ENCODE measurements at regions not wholly inside any gene's neighbourhood (a gene's known extent, or its start where the extent isn't known, plus 50 kb on each side); places are given as distances from the start of the nearest gene placed in this dataset.

- DNase-seq = no peak
These were observed 117.1 kb upstream of the IPO9 start for GRCh38 chr1:201711811-201712210.

DNA sequence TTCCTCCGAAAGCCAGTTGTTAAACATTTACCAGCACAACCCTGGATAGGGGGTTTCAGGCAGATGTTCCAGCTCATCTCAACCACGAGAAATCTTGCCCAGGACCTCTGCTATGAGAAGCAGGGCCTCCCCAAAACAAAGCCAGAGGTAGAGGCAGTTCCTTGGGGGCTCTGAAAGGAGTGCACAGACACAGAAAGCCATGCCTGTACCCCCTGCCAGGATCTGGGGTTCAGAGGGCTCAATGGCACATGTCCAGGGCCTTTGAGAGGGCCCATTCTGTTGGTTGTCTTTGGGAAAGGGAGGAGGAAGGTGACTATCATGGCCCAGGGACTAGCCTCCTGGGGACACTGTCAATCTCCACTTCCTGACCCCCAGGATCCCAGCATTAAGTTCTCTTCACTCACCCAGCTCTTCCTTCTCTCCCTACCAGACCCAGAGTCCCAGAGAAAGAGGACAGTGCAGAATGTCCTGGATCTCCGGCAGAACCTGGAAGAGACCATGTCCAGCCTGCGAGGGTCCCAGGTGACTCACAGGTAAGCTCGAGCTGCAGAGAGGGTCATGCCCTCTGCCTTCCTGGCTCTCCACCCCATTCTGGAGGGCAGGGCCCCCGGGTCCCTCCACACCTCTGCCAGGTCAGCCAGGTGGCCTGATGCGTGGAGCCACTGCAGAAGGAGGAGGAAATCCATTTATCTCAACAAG is 116.4 kb upstream of the IPO9 start:
- no peak for DNase-seq

DNA sequence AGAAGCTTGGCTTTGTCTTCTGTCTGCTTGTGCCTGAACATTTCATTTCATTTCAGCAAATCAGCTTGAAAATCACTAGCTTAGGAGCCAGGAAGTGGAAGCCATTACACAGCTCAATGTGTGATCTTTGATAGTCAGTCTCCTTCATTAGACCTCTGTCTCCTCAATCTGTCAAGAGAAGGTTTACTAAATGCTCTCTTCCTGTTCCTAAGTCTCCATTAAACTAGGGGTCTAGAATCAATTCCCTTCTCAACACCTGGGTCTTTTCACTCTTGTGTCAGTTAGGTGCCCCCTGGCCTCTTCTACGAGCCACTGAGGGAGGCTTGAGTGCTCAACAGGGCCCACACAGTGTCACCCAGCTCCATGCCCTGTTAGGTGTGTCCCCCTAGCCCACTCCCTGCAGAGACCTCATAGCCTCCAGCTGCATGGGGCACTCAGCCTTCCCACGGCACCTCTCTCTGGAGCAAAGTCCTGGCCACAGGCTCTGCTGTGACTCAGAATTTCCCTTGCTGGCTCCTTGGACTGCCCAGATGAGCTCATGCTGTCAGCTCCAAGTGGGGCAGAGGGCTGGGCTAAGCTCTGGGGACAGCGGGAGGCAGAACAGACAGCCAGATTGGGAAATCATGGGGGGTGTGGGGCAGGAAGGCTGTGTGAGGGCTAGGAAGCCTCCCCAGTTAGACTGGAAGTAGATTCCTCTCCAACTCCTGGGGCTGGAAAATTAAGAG is 115.7 kb upstream of the IPO9 start:
- no peak for DNase-seq

GRCh38 chr1:201714542-201715329 is 114.2 kb upstream of the IPO9 start:
- DNase-seq = no peak

DNA sequence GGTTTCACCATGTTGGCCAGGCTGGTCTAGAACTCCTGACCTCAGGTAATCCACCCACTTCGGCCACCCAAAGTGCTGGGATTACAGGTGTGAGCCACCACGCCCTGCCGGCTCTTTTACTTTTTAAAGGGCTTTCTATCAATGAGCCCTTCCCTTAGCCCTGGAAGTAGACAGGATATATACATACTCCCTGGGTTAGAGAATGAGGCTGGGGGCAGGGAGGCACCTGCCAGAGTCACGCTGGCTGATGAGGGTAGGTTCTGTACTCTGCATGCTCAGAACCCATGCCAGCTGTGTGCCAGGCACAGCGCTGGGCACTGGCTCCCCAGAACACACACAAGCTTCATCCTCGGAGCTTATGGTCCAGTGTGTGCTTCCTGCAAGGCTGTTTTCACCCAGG is 113.6 kb upstream of the IPO9 start:
- DNase-seq = no peak

DNA sequence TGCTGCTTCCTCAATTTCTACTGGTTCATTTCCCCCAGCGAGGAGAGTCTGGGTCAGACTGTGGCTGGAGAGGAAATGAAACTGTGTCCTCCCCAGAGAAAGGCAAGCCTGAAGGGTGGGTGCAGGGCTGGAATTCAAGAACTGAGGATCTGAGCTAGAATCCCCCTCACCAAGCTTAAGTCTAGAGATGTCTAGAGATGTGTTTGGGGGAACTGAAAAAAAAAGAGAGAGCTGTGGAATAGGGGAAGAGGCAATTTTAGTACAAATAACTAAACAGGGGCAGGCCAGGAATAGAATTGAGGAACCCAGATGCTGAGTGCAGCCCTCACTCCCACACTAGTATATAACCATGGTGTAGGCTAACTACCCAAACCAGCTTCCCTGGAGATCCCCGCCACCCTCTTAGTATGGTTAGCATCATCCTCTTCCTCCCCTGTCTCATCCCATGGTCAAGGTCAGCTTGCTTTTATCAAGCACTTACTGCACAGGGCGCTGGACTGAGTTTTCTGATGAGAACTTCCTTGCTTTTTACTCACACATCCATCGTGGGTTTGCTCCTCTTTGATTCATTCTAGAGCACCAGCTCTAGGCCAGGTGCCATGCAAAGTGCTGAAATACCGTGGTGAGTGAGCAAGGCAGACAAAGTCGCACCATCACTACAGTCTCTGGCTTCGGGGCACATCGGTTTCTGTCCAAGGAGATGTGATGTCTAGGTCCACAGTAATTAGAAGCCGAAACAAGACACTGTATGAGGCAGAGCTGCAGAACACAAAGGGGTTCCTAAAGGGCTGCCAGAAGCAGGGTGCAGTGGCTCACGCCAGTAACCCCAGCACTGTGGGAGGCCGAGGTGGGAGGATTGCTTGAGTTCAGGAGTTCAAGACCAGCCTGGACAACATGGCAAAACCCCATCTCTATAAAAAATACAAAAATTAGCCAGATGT is 112.9 kb upstream of the IPO9 start:
- DNase-seq = no peak

- no peak for DNase-seq
These were observed 112.2 kb upstream of the IPO9 start for GRCh38 chr1:201716742-201717135.

GRCh38 chr1:201717286-201717685 is 111.7 kb upstream of the IPO9 start:
- DNase-seq = no peak

- DNase-seq = no peak
These were observed 110.4 kb upstream of the IPO9 start for GRCh38 chr1:201718346-201719202.

- DNase-seq = no peak
These were observed 109.0 kb upstream of the IPO9 start for GRCh38 chr1:201719812-201720521.

GRCh38 chr1:201720522-201720844 is 108.5 kb upstream of the IPO9 start:
- no peak for DNase-seq

DNA sequence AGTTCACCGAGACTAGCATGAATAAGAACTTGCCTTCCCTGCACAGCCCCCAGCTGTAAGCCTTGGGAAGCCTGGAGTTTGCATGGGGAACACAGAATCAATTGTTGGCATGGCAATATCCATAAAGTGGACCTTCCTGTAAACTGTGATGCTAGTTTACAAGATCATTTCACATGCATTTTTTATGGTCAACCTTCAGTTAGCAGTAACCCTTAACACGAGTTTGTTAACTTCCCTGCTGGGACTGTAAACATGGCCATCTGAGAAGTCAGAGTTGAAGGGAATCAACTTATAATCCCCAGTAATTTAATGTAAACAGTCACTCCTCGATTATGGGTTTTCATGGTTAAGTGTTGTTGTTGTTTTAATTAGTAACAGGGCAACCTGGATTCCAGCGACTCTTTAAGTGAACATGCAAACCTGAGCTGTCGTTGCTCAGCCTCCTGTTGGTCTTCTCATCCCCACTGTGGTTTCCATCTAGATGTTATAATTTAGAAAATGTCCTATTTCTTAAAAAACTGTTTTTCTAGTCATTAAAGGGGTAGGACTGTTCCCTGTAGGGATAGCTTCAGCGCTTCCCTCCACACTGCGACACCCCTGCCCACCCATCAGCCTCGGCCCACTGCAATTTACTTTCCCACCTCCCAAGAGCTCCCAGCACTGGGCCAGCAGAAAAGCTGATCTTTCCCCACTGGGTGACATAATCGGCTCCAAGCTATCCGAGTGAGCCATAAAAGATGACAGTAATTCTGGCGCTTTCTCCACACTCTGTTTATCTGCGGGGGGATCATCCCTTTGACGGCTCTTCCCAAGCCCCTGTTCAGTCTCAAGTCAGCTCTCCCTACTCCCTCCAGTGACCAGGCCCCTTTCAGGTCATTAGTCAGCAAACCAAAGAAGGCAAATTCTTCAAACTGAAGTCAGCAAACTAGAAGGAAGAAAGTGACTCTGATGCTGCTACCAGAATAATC is 107.6 kb upstream of the IPO9 start:
- DNase-seq = no peak

DNA sequence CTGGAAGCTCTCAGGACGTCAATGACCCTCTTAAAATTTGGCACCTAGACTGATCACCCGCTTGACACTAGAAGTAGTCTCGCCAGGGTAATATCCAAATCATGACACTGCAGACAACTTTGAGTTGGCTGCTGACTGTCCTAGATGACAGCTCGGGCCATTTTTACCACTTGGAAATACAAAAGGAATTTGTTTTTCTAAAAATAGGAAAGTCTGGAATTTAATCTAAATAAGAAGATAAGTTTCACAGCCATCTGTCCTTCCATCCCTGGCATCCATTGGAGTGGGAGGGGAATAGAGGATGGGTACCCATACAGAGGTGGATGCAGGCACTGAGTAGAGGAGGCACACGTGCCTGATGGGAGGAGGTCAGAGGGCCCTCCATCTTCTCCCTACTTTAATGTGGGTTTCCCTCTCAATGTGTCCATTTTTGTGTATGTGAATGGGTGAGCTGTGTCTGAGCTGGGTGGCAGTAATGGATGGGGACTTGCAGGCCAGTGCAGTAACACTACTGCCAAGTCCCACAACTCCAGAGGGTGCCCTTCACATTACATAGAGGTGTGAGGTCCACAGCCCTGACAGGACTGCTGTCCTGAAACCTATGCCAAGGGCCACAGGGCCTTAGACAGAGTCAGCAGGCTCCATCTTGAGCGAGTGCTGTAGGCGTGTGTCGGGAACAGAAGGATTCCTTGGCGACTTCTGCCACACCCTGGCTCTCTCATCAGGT is 104.8 kb upstream of the IPO9 start:
- no peak for DNase-seq

DNA sequence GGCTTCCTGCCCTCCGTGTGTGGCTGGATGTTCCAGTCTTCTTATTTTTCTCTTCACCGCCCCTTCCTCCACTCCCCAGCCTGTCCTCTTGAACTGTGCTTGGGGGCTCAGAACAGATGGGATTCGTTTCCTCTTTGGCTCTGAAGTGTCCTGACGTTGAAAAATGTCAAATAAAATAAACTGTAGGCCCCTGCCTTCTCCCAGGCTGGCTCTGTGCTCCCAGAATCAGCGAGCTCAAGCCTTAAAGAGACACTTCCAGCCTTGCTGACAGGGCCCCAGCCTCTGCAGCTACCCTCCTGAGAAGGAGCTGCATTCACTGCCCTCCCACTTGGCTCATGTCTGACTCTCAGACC is 104.2 kb upstream of the IPO9 start:
- no peak for DNase-seq

GRCh38 chr1:201726700-201727099 is 102.3 kb upstream of the IPO9 start:
- no peak for DNase-seq

DNA sequence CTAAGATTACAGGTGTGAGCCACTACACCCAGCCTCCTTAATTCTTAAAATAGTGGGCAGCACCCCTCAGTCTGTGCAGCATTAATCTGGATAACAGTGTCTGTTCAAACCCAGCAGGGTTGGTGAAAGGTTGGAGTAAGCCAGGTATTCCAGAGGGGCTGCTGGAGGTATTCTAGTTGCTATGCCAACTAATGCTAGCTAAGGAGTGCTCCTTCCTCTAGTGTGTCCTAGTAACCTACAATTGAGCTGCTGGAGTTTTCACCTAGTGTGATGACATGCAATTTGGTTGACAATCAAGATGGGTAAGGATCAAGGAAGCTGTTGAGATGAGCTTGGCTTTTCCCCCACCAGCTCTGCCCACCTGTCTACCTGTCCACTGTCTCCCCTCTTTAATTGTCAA is 100.2 kb upstream of the IPO9 start:
- no peak for DNase-seq

GRCh38 chr1:201729973-201730608 is 98.9 kb upstream of the IPO9 start:
- no peak for DNase-seq

DNA sequence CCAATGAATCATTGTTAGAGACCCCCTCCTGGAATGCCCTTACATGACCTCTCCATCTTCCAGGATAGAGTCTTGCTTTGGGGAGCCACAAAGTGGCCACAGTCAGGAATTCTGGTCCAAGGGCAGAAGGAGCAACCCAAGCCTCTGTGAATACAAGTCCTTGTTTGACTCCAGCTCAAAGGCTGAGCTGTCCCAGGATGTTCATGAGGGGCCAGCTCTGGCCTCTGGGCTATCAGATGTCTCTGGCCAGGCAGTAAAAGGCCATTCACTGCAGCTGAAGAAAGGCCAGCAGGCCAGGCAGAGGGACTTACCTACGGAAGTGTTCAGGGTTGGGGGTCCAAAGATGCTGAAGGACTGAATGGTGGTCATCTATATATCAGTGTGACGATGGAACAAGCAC is 98.3 kb upstream of the IPO9 start:
- DNase-seq = no peak

DNA sequence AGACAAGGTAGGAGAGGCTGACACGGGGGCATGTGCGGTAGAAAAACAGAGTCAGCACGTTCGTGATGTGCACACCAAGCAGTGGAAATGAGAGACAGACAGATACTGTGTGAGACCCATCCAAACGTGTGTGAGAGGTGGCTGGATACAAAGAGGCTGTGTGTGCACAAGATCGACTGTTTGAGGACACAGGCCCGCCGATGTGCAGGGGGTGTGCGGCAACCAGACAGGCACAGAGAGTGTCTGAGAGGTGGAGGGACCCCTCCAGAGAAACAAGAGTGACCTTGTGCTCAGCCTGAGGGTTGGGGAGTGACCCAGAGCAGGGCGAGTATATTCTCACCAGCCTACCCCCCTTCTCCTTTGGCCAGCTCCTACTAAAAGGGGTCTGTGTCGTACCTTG is 97.8 kb upstream of the IPO9 start:
- DNase-seq = no peak
